H9 (cell line): ENCODE measurements at regions not wholly inside any gene's neighbourhood (a gene's known extent, or its start where the extent isn't known, plus 50 kb on each side); places are given as distances from the start of the nearest gene placed in this dataset.

Source experiments
- DNase-seq: peaks from one replicate; pipeline ENCODE4 v3.0.0-alpha.2; 2017
- H2AFZ ChIP-seq: one replicate; pipeline ENCODE4 v1.6.1; 2013; ENCODE audit warnings: mild to moderate bottlenecking, low read length, control low read depth, moderate library complexity
- H2AK5ac ChIP-seq: 2 replicates; pipeline ENCODE4 v1.6.1; 2013; ENCODE audit warnings: low read length, control low read depth, mixed read lengths; ENCODE audit not compliant: insufficient read length
- H2BK120ac ChIP-seq: one replicate; pipeline ENCODE4 v1.6.1; 2013; ENCODE audit warnings: low read depth, mild to moderate bottlenecking, low read length, control low read depth, inconsistent platforms; ENCODE audit not compliant: poor library complexity, severe bottlenecking
- H2BK12ac ChIP-seq: 2 replicates; pipeline ENCODE4 v1.6.1; 2013; ENCODE audit warnings: low read length, control low read depth, mixed read lengths, low read depth; ENCODE audit not compliant: insufficient read length
- H2BK15ac ChIP-seq: 2 replicates; pipeline ENCODE4 v1.6.1; 2013; ENCODE audit warnings: low read depth, low read length, control low read depth
- H2BK20ac ChIP-seq: one replicate; pipeline ENCODE4 v1.6.1; 2013; ENCODE audit warnings: low read depth, mild to moderate bottlenecking, low read length, control low read depth, inconsistent platforms; ENCODE audit not compliant: poor library complexity, severe bottlenecking
- H2BK5ac ChIP-seq: 2 replicates; pipeline ENCODE4 v1.6.1; 2013; ENCODE audit warnings: low read length, control low read depth, mixed read lengths; ENCODE audit not compliant: insufficient read length
- H3K14ac ChIP-seq: 2 replicates; pipeline ENCODE4 v1.6.1; 2013; ENCODE audit warnings: low read length, control low read depth; ENCODE audit not compliant: insufficient read depth
- H3K18ac ChIP-seq: 2 replicates; pipeline ENCODE4 v1.6.1; 2013; ENCODE audit warnings: low read depth, mild to moderate bottlenecking, mixed read lengths, low read length, control low read depth; ENCODE audit not compliant: insufficient read length
- H3K23ac ChIP-seq: 2 replicates; pipeline ENCODE4 v1.6.1; 2013; ENCODE audit warnings: low read length, control low read depth, mixed read lengths, low read depth; ENCODE audit not compliant: insufficient read length
- H3K23me2 ChIP-seq: 2 replicates; pipeline ENCODE4 v1.6.1; 2013; ENCODE audit warnings: low read depth, mild to moderate bottlenecking, mixed read lengths, low read length, control low read depth; ENCODE audit not compliant: insufficient read length, poor library complexity, severe bottlenecking
- H3K27ac ChIP-seq: 2 replicates; pipeline ENCODE4 v1.5.1; 2013; ENCODE audit warnings: low read length, control low read depth, mixed read lengths, low read depth; ENCODE audit not compliant: insufficient read length
- H3K27me3 ChIP-seq: 2 replicates; pipeline ENCODE4 v1.6.1; 2013; ENCODE audit warnings: low read length, control low read depth, inconsistent platforms; ENCODE audit not compliant: insufficient read depth
- H3K4ac ChIP-seq: 2 replicates; pipeline ENCODE4 v1.6.1; 2013; ENCODE audit warnings: low read depth, mild to moderate bottlenecking, control low read depth, inconsistent platforms, low read length, moderate library complexity
- H3K4me1 ChIP-seq: 2 replicates; pipeline ENCODE4 v1.6.1; 2013; ENCODE audit warnings: low read length, control low read depth, inconsistent platforms; ENCODE audit not compliant: insufficient read depth
- H3K4me2 ChIP-seq: 2 replicates; pipeline ENCODE4 v1.6.1; 2013; ENCODE audit warnings: low read length, control low read depth, mixed read lengths; ENCODE audit not compliant: insufficient read length, insufficient read depth
- H3K56ac ChIP-seq: 2 replicates; pipeline ENCODE4 v1.6.1; 2013; ENCODE audit warnings: low read depth, mild to moderate bottlenecking, mixed read lengths, low read length, control low read depth; ENCODE audit not compliant: insufficient read length
- H3K79me1 ChIP-seq: 2 replicates; pipeline ENCODE4 v1.6.1; 2013; ENCODE audit warnings: low read depth, mild to moderate bottlenecking, moderate library complexity, low read length, control low read depth, inconsistent platforms; ENCODE audit not compliant: insufficient read depth, poor library complexity, severe bottlenecking
- H3K79me2 ChIP-seq: 2 replicates; pipeline ENCODE4 v1.6.1; 2013; ENCODE audit warnings: low read length, control low read depth, inconsistent platforms; ENCODE audit not compliant: insufficient read depth
- H3K9ac ChIP-seq: 2 replicates; pipeline ENCODE4 v1.6.1; 2013; ENCODE audit warnings: low read length, control low read depth, mixed read lengths; ENCODE audit not compliant: insufficient read length; ENCODE audit errors: extremely low read depth
- H3K9me3 ChIP-seq: one replicate; pipeline ENCODE4 v1.6.1; 2013; ENCODE audit warnings: low read depth, low read length, inconsistent platforms; ENCODE audit not compliant: control insufficient read depth
- H3T11ph ChIP-seq: one replicate; pipeline ENCODE4 v1.6.1; 2013; ENCODE audit warnings: mild to moderate bottlenecking, low read length, control low read depth, inconsistent platforms
- H4K20me1 ChIP-seq: one replicate; pipeline ENCODE4 v1.6.1; 2013; ENCODE audit not compliant: control insufficient read depth, insufficient read length, insufficient read depth
- H4K5ac ChIP-seq: 2 replicates; pipeline ENCODE4 v1.6.1; 2013; ENCODE audit warnings: low read depth, mild to moderate bottlenecking, mixed read lengths, low read length, control low read depth; ENCODE audit not compliant: insufficient read length
- H4K8ac ChIP-seq: replicated peaks from 2 replicates; pipeline ENCODE4 v1.6.1; 2013; ENCODE audit warnings: low read length, control low read depth, mixed read lengths, low read depth; ENCODE audit not compliant: insufficient read length
- H4K91ac ChIP-seq: 2 replicates; pipeline ENCODE4 v1.6.1; 2013; ENCODE audit warnings: low read depth, mild to moderate bottlenecking, moderate library complexity, mixed read lengths, low read length, control low read depth; ENCODE audit not compliant: insufficient read length
- H3K27ac Mint-ChIP-seq, 3 experiments: 2 replicates in 2 of 3; 3 replicates in 1 of 3; pipeline ENCODE4 v1.8.0; 2020 to 2021; ENCODE audit warnings: mixed read lengths in 3 of 3, mild to moderate bottlenecking in 1 of 3, moderate library complexity in 1 of 3
- H3K27me3 Mint-ChIP-seq: 2 replicates; pipeline ENCODE4 v1.8.0; 2021; ENCODE audit warnings: low read depth, mild to moderate bottlenecking, moderate library complexity, mixed read lengths
- H3K36me3 Mint-ChIP-seq, 3 experiments: 2 replicates in 2 of 3; 3 replicates in 1 of 3; pipeline ENCODE4 v1.8.0; 2020 to 2021; ENCODE audit warnings: low read depth in 3 of 3, mixed read lengths in 3 of 3; ENCODE audit not compliant: insufficient read depth in 1 of 3
- H3K4me1 Mint-ChIP-seq, 2 experiments: 2 replicates each; pipeline ENCODE4 v1.8.0; 2020; ENCODE audit warnings: mixed read lengths in 2 of 2
- H3K4me3 Mint-ChIP-seq, 2 experiments: 2 replicates in 1 of 2; 3 replicates in 1 of 2; pipeline ENCODE4 v1.8.0; 2020 to 2021; ENCODE audit warnings: mild to moderate bottlenecking in 2 of 2, mixed read lengths in 2 of 2, moderate library complexity in 1 of 2
- H3K9me3 Mint-ChIP-seq, 2 experiments: 2 replicates in 1 of 2; 3 replicates in 1 of 2; pipeline ENCODE4 v1.8.0; 2020; ENCODE audit warnings: mild to moderate bottlenecking in 2 of 2, mixed read lengths in 2 of 2, moderate library complexity in 1 of 2
- WGBS: extraction: QIAGEN DNeasy Blood & Tissue Kit; methylation state at CpG from one replicate; pipeline ENCODE4 v1.1.7; 2013; ENCODE audit warnings: missing lambda C conversion rate, low lambda C conversion rate, mixed read lengths; ENCODE audit not compliant: insufficient read length; ENCODE audit errors: extremely low coverage; 5-methylcytosine and 5-hydroxymethylcytosine counted together
- TF ChIP-seq, protein P1 (sequence below): fragments of 200-600 bp; sonication (generic); conservative IDR thresholded peaks from 3 replicates; pipeline ENCODE4 v1.8.0; 2021; ENCODE audit warnings: antibody characterized with exemption, mild to moderate bottlenecking

- Histone ChIP-seq H2BK5ac (no peak overlapping the region), H3K9me3 (no peaks in the 10 kb centered on the region), H2BK120ac (no peak overlapping the region), H3K56ac (no peak overlapping the region), H4K20me1 (no peaks in the 10 kb centered on the region), H2BK20ac (no peak overlapping the region), H3K27me3 (no peaks in the 10 kb centered on the region), H3K4me1 (no peaks in the 10 kb centered on the region), H3K4me2 (no peak overlapping the region), H3K27ac (no peak overlapping the region), H3K4ac (no peak overlapping the region), H3K79me1 (no peaks in the 10 kb centered on the region), H3K23ac (no peak overlapping the region), H3K14ac (no peak overlapping the region), H4K91ac (no peak overlapping the region), H2AFZ (no peak overlapping the region), H4K5ac (no peak overlapping the region), H2BK12ac (no peak overlapping the region), H3K18ac (no peak overlapping the region), H3K79me2 (no peaks in the 10 kb centered on the region), H3K23me2 (no peaks in the 10 kb centered on the region), H2AK5ac (no peak overlapping the region), H4K8ac (no peak overlapping the region), H3T11ph (no peak overlapping the region), H3K9ac (no peak overlapping the region), H2BK15ac (no peak overlapping the region)
- no peak for DNase-seq
- Mint-ChIP-seq H3K4me3 (no peak overlapping the region), H3K4me1 (no peaks in the 10 kb centered on the region), H3K27ac (no peak overlapping the region), H3K27me3 (no peaks in the 10 kb centered on the region), H3K36me3 (no peaks in the 10 kb centered on the region; a peak in 1 of 7 replicates), H3K9me3 (peaks cover 0 to 3% of the 10 kb centered on the region in 2 experiments; a peak in 3 of 5 replicates)
- TF ChIP-seq, protein P1, sequence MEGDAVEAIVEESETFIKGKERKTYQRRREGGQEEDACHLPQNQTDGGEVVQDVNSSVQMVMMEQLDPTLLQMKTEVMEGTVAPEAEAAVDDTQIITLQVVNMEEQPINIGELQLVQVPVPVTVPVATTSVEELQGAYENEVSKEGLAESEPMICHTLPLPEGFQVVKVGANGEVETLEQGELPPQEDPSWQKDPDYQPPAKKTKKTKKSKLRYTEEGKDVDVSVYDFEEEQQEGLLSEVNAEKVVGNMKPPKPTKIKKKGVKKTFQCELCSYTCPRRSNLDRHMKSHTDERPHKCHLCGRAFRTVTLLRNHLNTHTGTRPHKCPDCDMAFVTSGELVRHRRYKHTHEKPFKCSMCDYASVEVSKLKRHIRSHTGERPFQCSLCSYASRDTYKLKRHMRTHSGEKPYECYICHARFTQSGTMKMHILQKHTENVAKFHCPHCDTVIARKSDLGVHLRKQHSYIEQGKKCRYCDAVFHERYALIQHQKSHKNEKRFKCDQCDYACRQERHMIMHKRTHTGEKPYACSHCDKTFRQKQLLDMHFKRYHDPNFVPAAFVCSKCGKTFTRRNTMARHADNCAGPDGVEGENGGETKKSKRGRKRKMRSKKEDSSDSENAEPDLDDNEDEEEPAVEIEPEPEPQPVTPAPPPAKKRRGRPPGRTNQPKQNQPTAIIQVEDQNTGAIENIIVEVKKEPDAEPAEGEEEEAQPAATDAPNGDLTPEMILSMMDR: no peak
- WGBS: no CpG with 5 or more reads among the region's 2 CpGs
Observed at GRCh38 chr17:13725288-13725990, 123.7 kb upstream of the HS3ST3A1 start.
